Stimulated activated CD4-positive, alpha-beta T cell treated with anti-CD3 and anti-CD28 coated beads, Interleukin-15, amount 100 ng/mL, for 48 hours (primary cell): ENCODE measurements at regions not wholly inside any gene's neighbourhood (a gene's known extent, or its start where the extent isn't known, plus 50 kb on each side); places are given as distances from the start of the nearest gene placed in this dataset.

Experiments used
- DNase-seq, 2 donors: peaks; one replicate each; pipeline ENCODE4 v3.0.0-alpha.2; 2020; ENCODE audit warnings: low read depth in 2 of 2

GRCh38 chr10:88023676-88024075 is 160.3 kb downstream of the PTEN start:
- no peak for DNase-seq

DNA sequence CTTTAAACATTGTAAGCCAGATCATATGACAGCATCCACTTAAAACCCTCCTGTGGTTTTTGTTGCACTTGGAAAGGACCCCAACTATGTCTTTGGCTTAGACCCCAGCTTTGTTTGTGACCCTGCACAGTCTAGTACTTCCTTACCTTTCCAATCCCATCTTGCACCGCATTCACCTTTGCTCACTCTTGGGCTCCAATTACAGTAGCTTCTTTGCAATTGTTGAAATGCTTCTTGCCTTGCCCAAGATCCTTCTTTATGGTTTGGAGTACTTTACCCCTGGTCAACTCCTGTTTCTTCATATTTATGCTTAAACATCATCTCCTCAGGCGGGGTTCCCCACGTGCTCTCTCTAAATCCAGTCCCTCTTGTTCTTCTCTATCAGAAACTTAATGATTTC is 162.6 kb downstream of the PTEN start:
- no peak for DNase-seq

GRCh38 chr10:88027570-88027969 is 164.1 kb downstream of the PTEN start:
- DNase-seq = no peak

DNA sequence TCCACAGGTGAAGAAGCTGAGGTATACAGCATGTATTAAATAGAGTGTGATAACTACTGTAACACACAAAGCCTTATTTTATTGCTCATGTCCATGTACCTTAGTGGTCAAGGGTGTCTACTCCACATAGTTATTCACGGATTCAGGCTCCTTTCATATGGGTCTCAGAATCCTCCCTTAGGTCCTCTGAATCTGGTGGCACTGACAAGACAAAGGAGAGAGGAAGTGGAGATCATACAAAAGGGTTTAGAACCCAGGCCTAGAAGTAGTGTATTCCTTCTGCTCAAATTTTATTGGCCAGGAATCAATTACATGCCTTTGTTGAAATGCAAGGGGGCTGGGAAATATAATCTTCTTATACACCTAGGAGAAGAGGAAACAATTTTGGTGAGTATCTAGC is 164.6 kb downstream of the PTEN start:
- DNase-seq = no peak

DNA sequence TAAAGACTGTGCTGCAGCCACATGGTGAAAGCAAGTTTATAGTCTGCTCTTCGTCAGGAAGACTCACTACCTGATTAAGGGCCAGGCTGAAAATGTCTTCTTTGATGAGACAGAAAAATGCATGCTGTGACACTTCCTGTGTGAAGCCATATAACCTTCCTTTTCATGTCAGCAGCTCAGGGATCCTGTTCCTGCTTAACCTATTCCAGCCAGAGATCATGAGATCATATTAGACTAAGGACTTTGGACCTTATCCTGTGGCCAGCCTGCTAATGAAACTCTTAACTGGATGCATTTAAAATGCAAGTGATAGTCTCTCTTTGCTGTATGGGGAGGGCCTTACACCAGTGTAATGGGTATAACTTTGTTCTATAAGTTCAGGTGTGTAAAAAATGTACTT is 165.2 kb downstream of the PTEN start:
- no peak for DNase-seq

GRCh38 chr10:88032566-88032965 is 169.1 kb downstream of the PTEN start:
- DNase-seq = no peak

DNA sequence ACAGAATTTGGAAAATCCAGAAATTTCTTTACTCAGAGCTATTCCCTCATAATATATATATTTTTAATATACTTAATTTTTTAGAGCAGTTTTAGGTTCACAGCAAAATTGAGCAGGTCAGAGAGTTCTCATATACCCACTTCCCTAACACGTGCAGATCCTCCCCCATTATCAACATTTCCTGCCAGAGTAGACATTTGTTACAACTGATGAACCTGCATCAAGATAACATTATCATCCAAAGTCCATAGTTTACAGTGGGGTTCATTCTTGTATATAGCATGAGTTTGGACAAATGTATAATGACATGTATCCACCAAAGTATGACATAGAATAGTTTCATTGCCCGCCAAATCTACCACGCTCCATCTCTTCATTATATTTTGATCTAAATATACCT is 170.0 kb downstream of the PTEN start:
- DNase-seq = no peak

- DNase-seq = no peak
These were observed 170.4 kb downstream of the PTEN start for GRCh38 chr10:88033793-88034192.

DNA sequence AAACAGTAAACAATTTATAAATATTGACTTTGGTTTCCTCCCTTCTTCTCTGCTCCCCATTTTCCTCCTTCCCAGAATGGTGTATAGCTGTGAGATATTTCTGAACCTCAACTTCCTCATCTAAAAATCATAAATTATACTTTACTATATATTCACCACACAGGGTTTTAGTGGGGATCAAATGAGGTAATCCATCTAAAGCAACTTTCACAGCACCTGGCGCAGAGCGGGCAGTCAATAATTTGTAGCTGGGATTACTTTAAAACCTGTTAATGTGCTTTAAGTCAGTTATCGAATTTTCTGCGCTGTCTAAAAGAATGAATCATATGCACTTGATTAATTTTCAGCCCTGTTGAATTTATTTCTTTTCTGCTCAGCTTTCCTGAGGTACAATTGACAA is 172.7 kb downstream of the PTEN start:
- no peak for DNase-seq

DNA sequence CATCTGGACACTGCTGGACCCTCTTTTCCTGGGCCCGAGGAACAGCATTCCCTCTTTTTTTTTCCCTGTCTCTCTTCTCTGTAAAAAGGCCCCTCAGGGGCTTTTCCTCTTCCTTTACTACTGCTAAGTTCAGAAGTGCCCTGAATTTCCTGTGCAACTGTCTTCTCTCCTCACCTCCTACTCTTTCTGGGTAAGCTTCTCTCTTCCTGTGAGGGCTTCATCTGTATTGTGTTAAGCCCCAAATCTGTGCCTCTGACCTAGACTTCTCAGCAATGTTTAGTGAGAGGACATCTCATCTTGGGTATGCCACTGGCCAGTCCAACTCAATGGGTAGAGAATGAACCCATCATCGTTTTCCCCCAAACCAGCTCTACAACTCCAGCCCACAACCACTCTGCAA is 174.2 kb downstream of the PTEN start:
- DNase-seq = no peak

DNA sequence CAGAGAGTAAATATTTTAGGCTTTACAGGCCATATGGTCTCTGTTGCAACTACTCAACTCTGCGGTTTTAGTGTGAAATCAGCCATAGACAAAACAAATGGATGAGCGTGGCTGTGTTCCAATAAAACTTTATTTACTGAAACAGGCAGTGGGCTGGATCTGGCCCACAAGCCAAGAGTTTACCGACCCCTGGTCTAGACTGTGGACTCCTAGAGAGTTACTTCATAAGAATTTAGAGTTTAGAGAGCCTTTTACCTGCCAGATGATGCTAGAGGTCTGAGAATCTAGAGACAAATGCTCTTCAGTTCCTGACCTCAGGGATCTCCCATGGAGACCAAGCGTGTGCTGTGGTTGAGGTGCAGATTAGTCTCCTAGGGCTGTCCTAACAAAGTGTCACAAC is 174.8 kb downstream of the PTEN start:
- no peak for DNase-seq

DNA sequence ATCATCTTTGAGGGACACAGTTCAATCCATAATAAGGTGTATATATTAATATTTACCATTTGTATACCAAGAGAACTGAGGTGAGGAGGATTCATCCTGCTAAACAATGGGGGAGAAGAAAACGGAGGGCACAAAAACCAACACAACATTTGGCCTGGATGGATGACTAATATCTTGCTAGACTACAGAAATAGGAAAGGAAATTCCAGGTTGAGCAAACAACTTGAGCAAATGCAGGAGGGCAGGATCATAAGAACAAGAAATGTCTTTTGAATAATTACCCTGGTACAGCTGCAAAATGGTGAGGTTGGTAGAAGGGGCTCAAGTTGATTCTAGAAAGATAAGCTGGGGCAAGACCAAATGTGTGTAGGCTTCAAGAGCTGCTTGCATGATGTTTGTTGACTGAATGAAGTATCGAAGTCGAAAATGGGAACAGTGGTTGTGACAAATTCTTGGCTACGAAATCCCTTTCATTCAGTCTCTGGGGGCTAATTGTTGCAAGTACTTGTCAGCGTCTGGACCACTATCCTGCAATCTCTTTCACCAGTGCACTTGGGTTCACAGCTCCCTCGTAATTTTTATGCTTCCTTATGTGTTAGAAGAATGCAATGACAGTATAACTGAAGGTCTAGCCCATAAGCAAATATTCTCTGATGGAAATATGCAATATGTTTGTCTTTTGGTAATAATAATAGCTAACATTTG is 176.2 kb downstream of the PTEN start:
- no peak for DNase-seq

GRCh38 chr10:88041243-88042159 is 178.1 kb downstream of the PTEN start:
- no peak for DNase-seq

- DNase-seq = no peak
These were observed 179.0 kb downstream of the PTEN start for GRCh38 chr10:88042160-88043100.

- no peak for DNase-seq
These were observed 181.7 kb downstream of the PTEN start for GRCh38 chr10:88045096-88045495.

DNA sequence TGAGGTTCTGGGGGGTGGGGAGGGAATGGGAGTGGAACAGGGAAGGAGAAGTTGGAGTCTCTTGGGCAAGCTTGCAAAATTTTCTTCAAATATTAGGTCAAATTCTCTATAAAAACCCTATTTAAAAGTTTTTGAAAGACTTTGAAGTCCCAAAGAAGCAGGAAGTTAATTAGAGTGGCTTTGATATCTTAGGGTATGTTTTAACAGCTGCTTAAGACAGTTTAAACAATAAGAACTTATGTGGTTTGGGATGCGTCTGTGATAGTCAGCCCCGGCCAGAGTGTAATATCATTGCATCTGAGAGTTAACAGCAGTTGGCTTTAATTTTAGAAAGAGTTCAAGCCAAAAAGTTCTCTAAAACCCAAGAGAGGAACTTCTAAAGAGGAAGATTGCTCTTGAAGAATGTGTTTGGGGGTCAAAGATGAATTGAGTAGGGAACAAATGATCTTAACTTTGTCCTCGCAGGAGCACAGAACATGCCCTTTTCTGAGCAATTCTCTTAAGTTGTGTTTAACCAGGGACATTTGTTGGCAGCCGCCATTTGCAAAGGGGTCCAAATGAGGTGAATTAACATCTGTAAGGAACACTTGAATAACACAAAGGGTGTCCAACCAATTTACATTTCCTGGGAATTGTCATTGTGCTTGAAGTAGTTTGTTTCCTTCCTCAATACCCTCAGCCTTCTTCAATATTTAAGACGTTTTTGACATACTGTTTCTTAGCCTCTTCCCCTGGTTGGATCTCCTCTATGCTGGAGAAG is 182.4 kb downstream of the PTEN start:
- no peak for DNase-seq

DNA sequence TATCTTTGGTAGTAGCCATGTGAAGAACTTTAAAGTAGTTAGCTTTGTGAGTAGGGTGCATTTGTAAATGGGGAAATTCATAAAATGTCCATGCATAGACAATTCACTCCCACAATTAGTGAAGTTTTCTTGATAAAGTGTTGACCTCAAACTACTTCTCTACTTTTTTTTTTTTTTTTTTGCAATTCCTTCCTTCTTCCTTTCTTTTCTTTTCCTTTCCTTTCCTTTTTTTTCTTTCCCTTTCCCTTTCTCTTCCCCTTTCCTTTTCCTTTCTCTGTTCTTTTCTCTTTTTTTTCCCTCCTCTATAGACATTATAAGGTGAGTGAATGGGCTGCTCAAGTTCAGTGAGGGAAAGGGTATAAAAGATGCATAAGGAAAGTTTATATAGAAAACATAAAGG is 184.2 kb downstream of the PTEN start:
- DNase-seq = no peak

GRCh38 chr10:88048312-88048711 is 184.9 kb downstream of the PTEN start:
- DNase-seq = no peak

GRCh38 chr10:88049204-88049603 is 185.8 kb downstream of the PTEN start:
- no peak for DNase-seq

GRCh38 chr10:88057720-88058119 is 194.3 kb downstream of the PTEN start:
- no peak for DNase-seq

DNA sequence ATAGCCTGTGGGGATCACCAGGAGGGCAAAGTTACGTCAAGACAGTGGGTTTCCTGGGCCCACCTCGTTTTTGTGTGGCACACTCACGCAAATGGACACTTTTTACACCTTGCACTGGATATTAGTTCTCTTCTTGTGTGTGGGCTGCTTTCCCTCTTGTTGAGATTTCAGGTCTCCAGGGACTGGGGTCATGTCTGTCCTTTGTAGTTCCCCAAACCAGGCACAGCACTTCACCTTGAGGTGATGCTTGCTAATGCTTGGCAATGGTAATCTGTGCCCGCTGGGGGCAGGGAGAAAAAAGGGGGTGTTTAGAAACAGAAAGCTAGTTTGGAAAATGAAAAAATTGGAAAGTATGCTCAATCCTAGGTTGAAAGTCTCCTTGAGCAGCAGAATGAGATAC is 195.3 kb downstream of the PTEN start:
- DNase-seq = no peak
